ENCODE measurements at regions not wholly inside any gene's neighbourhood (a gene's known extent, or its start where the extent isn't known, plus 50 kb on each side); places are given as distances from the start of the nearest gene placed in this dataset.
"Not testable (repeated sequence)": the region's sequence is repeated elsewhere in the genome, so short reads cannot be mapped to it uniquely, and the experiment has no call there.

GRCh38 chr5:37951946-37952721 lies 112.3 kb upstream of the GDNF start:
- DNase-seq: no peak

- no peak for DNase-seq
Measured at GRCh38 chr5:37950436-37950835, 110.6 kb upstream of the GDNF start.

GRCh38 chr5:37945446-37945845 lies 105.6 kb upstream of the GDNF start:
- DNase-seq: no peak

- DNase-seq: not testable (repeated sequence)
Measured at GRCh38 chr5:37943136-37943535, 103.3 kb upstream of the GDNF start.

- DNase-seq: no peak
Measured at GRCh38 chr5:37940931-37941623, 101.2 kb upstream of the GDNF start.

- DNase-seq: no peak
Measured at GRCh38 chr5:37938861-37939260, 99.0 kb upstream of the GDNF start.

- no peak for DNase-seq
Measured at GRCh38 chr5:37938076-37938852, 98.4 kb upstream of the GDNF start.

- no peak for DNase-seq
Measured at GRCh38 chr5:37936091-37936490, 96.2 kb upstream of the GDNF start.

- no peak for DNase-seq
Measured at GRCh38 chr5:37933576-37933975, 93.7 kb upstream of the GDNF start.

GRCh38 chr5:37932450-37932849 lies 92.6 kb upstream of the GDNF start:
- DNase-seq: no peak

- no peak for DNase-seq
Measured at GRCh38 chr5:37931541-37931940, 91.7 kb upstream of the GDNF start.

- no peak for DNase-seq
Measured at GRCh38 chr5:37930350-37930749, 90.5 kb upstream of the GDNF start.

- no peak for DNase-seq
Measured at GRCh38 chr5:37929791-37930190, 90.0 kb upstream of the GDNF start.

GRCh38 chr5:37927753-37928152 lies 87.9 kb upstream of the GDNF start:
- DNase-seq: not testable (repeated sequence)

GRCh38 chr5:37926732-37927131 lies 86.9 kb upstream of the GDNF start:
- no peak for DNase-seq

GRCh38 chr5:37921452-37921851 lies 81.6 kb upstream of the GDNF start:
- no peak for DNase-seq

- no peak for DNase-seq
Measured at GRCh38 chr5:37918424-37918823, 78.6 kb upstream of the GDNF start.

- no peak for DNase-seq
Measured at GRCh38 chr5:37916525-37916924, 76.7 kb upstream of the GDNF start.

GRCh38 chr5:37915097-37915736 lies 75.4 kb upstream of the GDNF start:
- no peak for DNase-seq

- not testable (repeated sequence) for DNase-seq
Measured at GRCh38 chr5:37909610-37910266, 69.9 kb upstream of the GDNF start.

GRCh38 chr5:37906416-37906815 lies 66.6 kb upstream of the GDNF start:
- DNase-seq: no peak

- no peak for DNase-seq
Measured at GRCh38 chr5:37905230-37905629, 65.4 kb upstream of the GDNF start.

- no peak for DNase-seq
Measured at GRCh38 chr5:37902323-37902722, 62.5 kb upstream of the GDNF start.

Data from activated effector memory CD4-positive, alpha-beta T cell treated with Interleukin-2 at 50 U/mL for 16 hours (primary cell).